ENCODE measurements at regions not wholly inside any gene's neighbourhood (a gene's known extent, or its start where the extent isn't known, plus 50 kb on each side); places are given as distances from the start of the nearest gene placed in this dataset.

DNA sequence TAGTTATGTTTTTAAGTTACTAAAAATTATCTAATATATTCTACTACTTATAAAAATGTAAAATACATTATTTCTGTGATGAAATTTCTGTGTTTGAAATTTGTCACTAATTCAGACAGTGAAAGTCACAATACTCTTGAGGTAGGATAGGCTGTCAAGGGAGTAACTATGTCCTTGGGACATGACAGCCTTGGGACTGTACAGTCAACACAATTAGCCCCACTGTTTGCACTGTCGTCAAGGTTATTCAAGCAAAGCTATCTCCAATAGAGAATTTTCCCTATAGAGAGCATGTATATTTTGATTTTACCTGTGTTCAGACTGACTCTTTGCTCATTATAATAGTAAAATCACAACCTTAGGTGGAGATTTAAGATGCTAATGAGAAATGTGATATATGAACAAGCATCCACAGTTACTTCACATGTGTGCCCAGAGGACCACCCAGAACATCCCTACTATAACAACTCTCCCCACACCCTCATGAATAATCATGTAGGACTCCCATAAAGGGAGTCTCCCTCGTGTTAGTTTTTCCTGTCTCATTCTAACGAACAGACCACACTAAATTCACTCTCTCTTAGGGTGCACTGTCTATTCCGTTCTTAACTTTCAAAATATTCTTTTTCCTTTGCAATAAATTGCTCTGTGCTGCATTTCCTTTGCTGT is 1476.3 kb upstream of the CADM2 start (continued):
- no peak for TF ChIP-seq IKZF1 (conservative IDR thresholded peaks at IDR 0.05)
- TF ChIP-seq MEF2A (IDR thresholded peaks at IDR 0.05; ENCODE audit: insufficient read depth, low read depth, low read length) = no peak

DNA sequence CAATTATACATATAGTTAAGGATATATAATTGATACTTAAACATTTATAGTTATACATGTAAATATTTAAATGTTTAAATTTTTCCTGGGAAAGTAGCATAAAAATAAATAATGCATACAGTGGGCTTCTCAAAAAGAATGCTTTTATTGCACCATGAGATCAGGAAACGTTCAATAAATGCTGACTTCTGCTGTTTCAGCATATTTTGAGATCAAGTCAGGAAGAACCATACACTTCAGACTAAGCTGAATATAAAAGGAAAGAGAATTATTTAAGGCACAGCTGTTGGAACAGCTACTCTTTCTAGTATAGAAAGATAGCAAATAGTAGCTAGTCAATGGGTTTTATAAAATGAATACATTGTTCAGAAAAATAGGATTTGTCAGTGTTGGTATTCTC is 1462.3 kb upstream of the CADM2 start:
- BruUV-seq (replicated peaks) = no TSS peak
- no peak for DNase-seq (ENCODE audit: low read depth, low spot score)
- WGBS (ENCODE audit: insufficient coverage, insufficient replicate concordance, low lambda C conversion rate, missing lambda C conversion rate) = 0% methylated on average over 1 of the region's 1 CpG
- FAIRE-seq = no peak
- ChIA-PET CTCF (no interaction called here), POLR2A (no interaction called here), SMC1A (ENCODE audit: uncharacterized antibody, unreplicated experiment) (no interaction called here), RAD21 (ENCODE audit: unreplicated experiment) (no interaction called here)
- Histone ChIP-seq H3K36me3 (ENCODE audit: control insufficient read depth in 2 of 2, insufficient read depth in 2 of 2, low read length in 1 of 2) (no peaks in the 10 kb centered on the region), H3K4me2 (ENCODE audit: control insufficient read depth, insufficient read depth) (no peak overlapping the region), H4K20me1 (ENCODE audit: control insufficient read depth, insufficient read depth) (no peaks in the 10 kb centered on the region), H3K9ac (ENCODE audit: control insufficient read depth, insufficient read depth, low read length) (no peak overlapping the region), H3K4me1 (ENCODE audit: control insufficient read depth, insufficient read depth, low read length) (no peaks in the 10 kb centered on the region), H3K27me3 (replicated peaks in 1 of 2; ENCODE audit: control insufficient read depth in 2 of 2, insufficient read depth in 2 of 2, low read length in 1 of 2) (no peaks in the 10 kb centered on the region), H3K9me3 (replicated peaks; ENCODE audit: control insufficient read depth, insufficient read depth, low read length) (no peaks in the 10 kb centered on the region), H3K79me2 (ENCODE audit: control insufficient read depth, insufficient read depth, low read length) (no peaks in the 10 kb centered on the region), H3K4me3 (no peak overlapping the region), H3K27ac (ENCODE audit: control insufficient read depth, insufficient read depth) (no peak overlapping the region), H2AFZ (ENCODE audit: control insufficient read depth, low read depth, low read length) (no peak overlapping the region)
- no peak for TF ChIP-seq ZNF384 (IDR thresholded peaks at IDR 0.05; ENCODE audit: borderline replicate concordance, low read depth, low read length)
- no peak for TF ChIP-seq RAD51 (IDR thresholded peaks at IDR 0.05)
- TF ChIP-seq CBX5 (IDR thresholded peaks at IDR 0.05; ENCODE audit: low read depth) = no peak
- TF ChIP-seq CBFB (IDR thresholded peaks at IDR 0.05; ENCODE audit: low read depth) = no peak
- no peak for TF ChIP-seq ASH2L (IDR thresholded peaks at IDR 0.05; ENCODE audit: borderline replicate concordance, low read depth)
- TF ChIP-seq, protein P1, sequence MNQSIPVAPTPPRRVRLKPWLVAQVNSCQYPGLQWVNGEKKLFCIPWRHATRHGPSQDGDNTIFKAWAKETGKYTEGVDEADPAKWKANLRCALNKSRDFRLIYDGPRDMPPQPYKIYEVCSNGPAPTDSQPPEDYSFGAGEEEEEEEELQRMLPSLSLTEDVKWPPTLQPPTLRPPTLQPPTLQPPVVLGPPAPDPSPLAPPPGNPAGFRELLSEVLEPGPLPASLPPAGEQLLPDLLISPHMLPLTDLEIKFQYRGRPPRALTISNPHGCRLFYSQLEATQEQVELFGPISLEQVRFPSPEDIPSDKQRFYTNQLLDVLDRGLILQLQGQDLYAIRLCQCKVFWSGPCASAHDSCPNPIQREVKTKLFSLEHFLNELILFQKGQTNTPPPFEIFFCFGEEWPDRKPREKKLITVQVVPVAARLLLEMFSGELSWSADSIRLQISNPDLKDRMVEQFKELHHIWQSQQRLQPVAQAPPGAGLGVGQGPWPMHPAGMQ (IDR thresholded peaks at IDR 0.05; ENCODE audit: borderline replicate concordance) = no peak
- no peak for TF ChIP-seq BMI1 (IDR thresholded peaks at IDR 0.05; ENCODE audit: borderline replicate concordance)
- no peak for TF ChIP-seq BRCA1 (IDR thresholded peaks at IDR 0.05; ENCODE audit: low read depth, low read length)
- ATAC-seq = no peak
- in situ Hi-C loops (cut with MboI) = no loop called here
- intact Hi-C loops (cut with micrococcal nuclease; ENCODE audit: unreplicated experiment) = no loop called here

Measured in GM12878 (cell line).